Dermis microvascular lymphatic vessel endothelial cell (primary cell): ENCODE measurements at regions not wholly inside any gene's neighbourhood (a gene's known extent, or its start where the extent isn't known, plus 50 kb on each side); places are given as distances from the start of the nearest gene placed in this dataset.

Experiments used
- DNase-seq, 2 donors: peaks; one replicate each; pipeline versions ENCODE4 v3.0.0 to v3.0.0-alpha.2; 2010; ENCODE audit warnings: low read depth in 2 of 2

- DNase-seq, result no peak
Observed at GRCh38 chr6:68391953-68392352, 243.1 kb upstream of the ADGRB3 start.

GRCh38 chr6:68372991-68373390 lies 262.1 kb upstream of the ADGRB3 start:
- DNase-seq, result no peak

GRCh38 chr6:68368845-68369244 lies 266.2 kb upstream of the ADGRB3 start:
- no peak for DNase-seq

GRCh38 chr6:68364271-68364805 lies 270.7 kb upstream of the ADGRB3 start:
- DNase-seq, result no peak

- no peak for DNase-seq
Observed at GRCh38 chr6:68343901-68344300, 291.2 kb upstream of the ADGRB3 start.

GRCh38 chr6:68342286-68342685 lies 292.8 kb upstream of the ADGRB3 start:
- DNase-seq, result no peak

GRCh38 chr6:68339488-68340131 lies 295.5 kb upstream of the ADGRB3 start:
- no peak for DNase-seq

- DNase-seq, result no peak
Observed at GRCh38 chr6:68333442-68333841, 301.6 kb upstream of the ADGRB3 start.

GRCh38 chr6:68328156-68328555 lies 306.9 kb upstream of the ADGRB3 start:
- DNase-seq, result no peak

GRCh38 chr6:68326762-68327161 lies 308.3 kb upstream of the ADGRB3 start:
- no peak for DNase-seq

- no peak for DNase-seq
Observed at GRCh38 chr6:68317366-68317765, 317.7 kb upstream of the ADGRB3 start.

GRCh38 chr6:68313911-68314310 lies 321.2 kb upstream of the ADGRB3 start:
- DNase-seq, result no peak

GRCh38 chr6:68307301-68307700 lies 327.8 kb upstream of the ADGRB3 start:
- DNase-seq, result no peak

- no peak for DNase-seq
Observed at GRCh38 chr6:68296126-68296525, 339.0 kb upstream of the ADGRB3 start.

- no peak for DNase-seq
Observed at GRCh38 chr6:68282646-68283045, 352.4 kb upstream of the ADGRB3 start.

GRCh38 chr6:68279793-68280557 lies 355.1 kb upstream of the ADGRB3 start:
- no peak for DNase-seq

- DNase-seq, result no peak
Observed at GRCh38 chr6:68273297-68273696, 361.8 kb upstream of the ADGRB3 start.

GRCh38 chr6:68256391-68256790 lies 378.7 kb upstream of the ADGRB3 start:
- no peak for DNase-seq

- no peak for DNase-seq
Observed at GRCh38 chr6:68252632-68253031, 382.4 kb upstream of the ADGRB3 start.

GRCh38 chr6:68247782-68248181 lies 387.3 kb upstream of the ADGRB3 start:
- DNase-seq, result no peak

GRCh38 chr6:68240726-68241125 lies 394.4 kb upstream of the ADGRB3 start:
- no peak for DNase-seq

- no peak for DNase-seq
Observed at GRCh38 chr6:68239034-68239433, 396.0 kb upstream of the ADGRB3 start.

- no peak for DNase-seq
Observed at GRCh38 chr6:68238097-68238601, 396.9 kb upstream of the ADGRB3 start.
